Endothelial cell of umbilical vein (primary cell): ENCODE measurements at regions not wholly inside any gene's neighbourhood (a gene's known extent, or its start where the extent isn't known, plus 50 kb on each side); places are given as distances from the start of the nearest gene placed in this dataset.

Source experiments
- BruUV-seq: library from RNA; stranded (reverse); fragments of 400-500 nt; replicated peaks from 2 replicates; lab custom pipeline; 2021; lab: Mats Ljungman, UMichigan
- CTCF ChIA-PET: fragments of 300-600, 350-600 bp; sonication (Branson Sonifier 250); formaldehyde crosslinking; loops from one replicate; lab custom pipeline; 2021; ENCODE audit warnings: antibody characterized with exemption, inconsistent platforms; lab: Charles Lee
- POLR2A ChIA-PET: fragments of 300-600, 350-600 bp; sonication (Branson Sonifier 250); formaldehyde crosslinking; loops from one replicate; lab custom pipeline; 2021; ENCODE audit warnings: antibody characterized with exemption, inconsistent platforms; lab: Charles Lee
- DNase-seq: peaks from one replicate; pipeline ENCODE4 v3.0.0-alpha.2; 2011; ENCODE audit warnings: low read depth, low spot score
- FAIRE-seq: peaks from 2 replicates; lab custom pipeline; 2011; peaks lifted over from hg19 to GRCh38; lab: Jason Lieb, UNC
- H2AFZ ChIP-seq: 2 replicates; pipeline ENCODE4 v1.6.0; 2012; ENCODE audit warnings: low read depth, low read length, control low read depth, inconsistent platforms
- H3K27ac ChIP-seq: 2 replicates; pipeline ENCODE4 v1.5.1; 2011; ENCODE audit warnings: low read depth, mild to moderate bottlenecking, control low read depth, low read length, moderate library complexity; ENCODE audit not compliant: insufficient read depth
- H3K27me3 ChIP-seq, 2 experiments: 2 replicates each; pipeline versions ENCODE4 v1.6.0 to v1.6.1; 2011; ENCODE audit warnings: low read length in 2 of 2, mixed read lengths in 1 of 2; ENCODE audit not compliant: control insufficient read depth in 2 of 2, insufficient read depth in 2 of 2
- H3K36me3 ChIP-seq, 2 experiments: 2 replicates in 1 of 2; 3 replicates in 1 of 2; pipeline ENCODE4 v1.5.1; 2011; ENCODE audit warnings: low read length in 2 of 2, mild to moderate bottlenecking in 1 of 2, moderate library complexity in 1 of 2; ENCODE audit not compliant: control insufficient read depth in 2 of 2, insufficient read depth in 2 of 2; ENCODE audit errors: extremely low read depth in 1 of 2
- H3K4me1 ChIP-seq: 3 replicates; pipeline ENCODE4 v1.5.1; 2011; ENCODE audit warnings: mild to moderate bottlenecking, low read length; ENCODE audit not compliant: control insufficient read depth, insufficient read depth; ENCODE audit errors: extremely low read depth
- H3K4me2 ChIP-seq: 2 replicates; pipeline ENCODE4 v1.6.1; 2011; ENCODE audit warnings: low read length, control low read depth, mixed read lengths; ENCODE audit not compliant: insufficient read depth
- H3K4me3 ChIP-seq, 3 experiments: fragments of 200-600 bp in 1 of 3; sonication (generic), shearing (Covaris generic) in 1 of 3; replicated peaks in 1 of 3; 2 replicates each; pipeline ENCODE4 v1.5.1; 2011 to 2016; ENCODE audit warnings: control low read depth in 3 of 3, low read length in 3 of 3, mild to moderate bottlenecking in 2 of 3, inconsistent platforms in 1 of 3, low read depth in 1 of 3, moderate library complexity in 1 of 3; ENCODE audit not compliant: insufficient read depth in 1 of 3
- H3K79me2 ChIP-seq: 2 replicates; pipeline ENCODE4 v1.6.0; 2012; ENCODE audit warnings: low read length, inconsistent platforms; ENCODE audit not compliant: control insufficient read depth, insufficient read depth
- H3K9ac ChIP-seq: replicated peaks from 2 replicates; pipeline ENCODE3; 2011; ENCODE audit warnings: low read length, control low read depth; ENCODE audit not compliant: insufficient read depth; ENCODE audit errors: extremely low read depth
- H3K9me1 ChIP-seq: replicated peaks from 3 replicates; pipeline ENCODE4 v1.6.0; 2011; ENCODE audit warnings: mild to moderate bottlenecking, low read length; ENCODE audit not compliant: control insufficient read depth, insufficient read depth; ENCODE audit errors: extremely low read depth
- H3K9me3 ChIP-seq: replicated peaks from 2 replicates; pipeline ENCODE4 v1.5.1; 2012; ENCODE audit warnings: low read length, inconsistent platforms; ENCODE audit not compliant: control insufficient read depth, insufficient read depth
- H4K20me1 ChIP-seq: replicated peaks from 2 replicates; pipeline ENCODE3; 2011; ENCODE audit warnings: mild to moderate bottlenecking, low read length; ENCODE audit not compliant: control insufficient read depth, insufficient read depth; ENCODE audit errors: extremely low read depth
- EZH2 ChIP-seq: IDR thresholded peaks from 2 replicates; pipeline ENCODE4 v1.6.1; 2012; ENCODE audit warnings: borderline replicate concordance, low read depth, mild to moderate bottlenecking, moderate library complexity, low read length, inconsistent platforms; ENCODE audit not compliant: severe bottlenecking
- FOS ChIP-seq: IDR thresholded peaks from 2 replicates; pipeline ENCODE4 v1.6.1; 2011; ENCODE audit warnings: mild to moderate bottlenecking, low read length, moderate library complexity, borderline replicate concordance; ENCODE audit not compliant: insufficient read depth
- GATA2 ChIP-seq: IDR thresholded peaks from 2 replicates; pipeline ENCODE4 v1.7.0; 2011; ENCODE audit warnings: low read depth, mild to moderate bottlenecking, moderate library complexity, mixed read lengths, low read length; ENCODE audit not compliant: insufficient read length, insufficient read depth
- JUN ChIP-seq: IDR thresholded peaks from 2 replicates; pipeline ENCODE4 v1.6.1; 2011; ENCODE audit warnings: borderline replicate concordance, low read depth; ENCODE audit not compliant: insufficient read length, insufficient read depth
- MAX ChIP-seq: IDR thresholded peaks from 2 replicates; pipeline ENCODE4 v1.6.1; 2011; ENCODE audit not compliant: insufficient read depth, insufficient read length
- MYC ChIP-seq: IDR thresholded peaks from one replicate; pipeline ENCODE4 v1.6.1; 2011; ENCODE audit warnings: mild to moderate bottlenecking, low read depth, low read length
- POLR2A ChIP-seq: IDR thresholded peaks from 2 replicates; pipeline ENCODE4 v1.6.1; 2012; ENCODE audit warnings: low read depth, mild to moderate bottlenecking, control low read depth, low read length
- POLR2AphosphoS5 ChIP-seq: IDR thresholded peaks from 2 replicates; pipeline ENCODE4 v1.6.1; 2012; ENCODE audit warnings: low read depth, mild to moderate bottlenecking, control low read depth, low read length, moderate library complexity; ENCODE audit not compliant: insufficient read depth
- dilution Hi-C: fragments of 300-500 bp; cut with MboI; formaldehyde crosslinking; loops from one replicate; pipeline ENCODE4 v1.15.0; 2019; ENCODE audit warnings: low sequenced_read_pairs; ENCODE audit not compliant: extremely low pct_ligation_motif_present
- intact Hi-C: fragments of 100-400 bp; cut with micrococcal nuclease; formaldehyde crosslinking; loops from one replicate; pipeline ENCODE4 v1.10.0; 2022
- TF ChIP-seq, protein P1 (sequence below), 2 donors: IDR thresholded peaks; 1 replicate in 1 of 2; 2 replicates in 1 of 2; pipeline ENCODE4 v1.5.1; 2011; ENCODE audit warnings: low read length in 2 of 2, mild to moderate bottlenecking in 2 of 2, moderate library complexity in 2 of 2, control low read depth in 1 of 2, inconsistent platforms in 1 of 2, low read depth in 1 of 2; ENCODE audit not compliant: insufficient read depth in 1 of 2; ENCODE audit errors: extremely low read depth in 1 of 2

DNA sequence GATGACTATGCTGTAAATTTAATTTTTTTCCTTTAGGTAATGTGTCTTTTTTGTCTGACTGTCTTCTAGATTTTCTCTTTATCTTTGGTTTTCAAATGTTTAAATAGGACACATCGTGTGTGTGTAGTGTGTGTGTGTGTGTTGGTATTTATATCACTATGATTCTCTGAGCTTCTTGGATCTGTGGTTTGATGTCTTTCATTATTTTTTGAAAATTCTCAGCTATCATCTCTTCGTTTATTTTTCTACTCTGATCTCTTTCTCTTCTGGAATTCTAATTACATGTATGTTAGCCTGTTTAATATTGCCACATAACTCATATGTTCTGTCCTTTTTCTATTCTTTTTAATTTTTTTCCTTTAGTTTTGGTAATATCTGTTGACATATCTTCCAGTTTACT is 73.5 kb upstream of the OR10AD1 start:
- H3K9me3 ChIP-seq = no peaks in the 10 kb centered on the region
- DNase-seq = no peak

More for the DNA sequence above, 73.5 kb upstream of the OR10AD1 start:
- no peak for FAIRE-seq
- Histone ChIP-seq H3K4me3 (no peak overlapping the region), H3K27ac (no peak overlapping the region), H3K9me1 (no peaks in the 10 kb centered on the region), H4K20me1 (no peaks in the 10 kb centered on the region), H3K9ac (no peak overlapping the region), H3K79me2 (no peaks in the 10 kb centered on the region), H3K36me3 (no peaks in the 10 kb centered on the region), H3K4me2 (no peak overlapping the region), H2AFZ (no peak overlapping the region), H3K4me1 (no peaks in the 10 kb centered on the region), H3K27me3 (peaks cover 4 to 6% of the 10 kb centered on the region in 2 experiments)
- dilution Hi-C loops (no loop called here), intact Hi-C loops (no loop called here)
- CTCF ChIA-PET = no interaction called here
- TF ChIP-seq EZH2 = no peak
- TF ChIP-seq POLR2A = no peak
- no peak for TF ChIP-seq MYC
- TF ChIP-seq, protein P1, sequence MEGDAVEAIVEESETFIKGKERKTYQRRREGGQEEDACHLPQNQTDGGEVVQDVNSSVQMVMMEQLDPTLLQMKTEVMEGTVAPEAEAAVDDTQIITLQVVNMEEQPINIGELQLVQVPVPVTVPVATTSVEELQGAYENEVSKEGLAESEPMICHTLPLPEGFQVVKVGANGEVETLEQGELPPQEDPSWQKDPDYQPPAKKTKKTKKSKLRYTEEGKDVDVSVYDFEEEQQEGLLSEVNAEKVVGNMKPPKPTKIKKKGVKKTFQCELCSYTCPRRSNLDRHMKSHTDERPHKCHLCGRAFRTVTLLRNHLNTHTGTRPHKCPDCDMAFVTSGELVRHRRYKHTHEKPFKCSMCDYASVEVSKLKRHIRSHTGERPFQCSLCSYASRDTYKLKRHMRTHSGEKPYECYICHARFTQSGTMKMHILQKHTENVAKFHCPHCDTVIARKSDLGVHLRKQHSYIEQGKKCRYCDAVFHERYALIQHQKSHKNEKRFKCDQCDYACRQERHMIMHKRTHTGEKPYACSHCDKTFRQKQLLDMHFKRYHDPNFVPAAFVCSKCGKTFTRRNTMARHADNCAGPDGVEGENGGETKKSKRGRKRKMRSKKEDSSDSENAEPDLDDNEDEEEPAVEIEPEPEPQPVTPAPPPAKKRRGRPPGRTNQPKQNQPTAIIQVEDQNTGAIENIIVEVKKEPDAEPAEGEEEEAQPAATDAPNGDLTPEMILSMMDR (IDR thresholded peaks at IDR 0.05; ENCODE audit: extremely low read depth in 1 of 2, insufficient read depth in 1 of 2, low read depth in 1 of 2, low read length in 2 of 2) = no peak
- TF ChIP-seq MAX = no peak
- TF ChIP-seq JUN = no peak
- no peak for TF ChIP-seq FOS
- no peak for TF ChIP-seq GATA2
- TF ChIP-seq POLR2AphosphoS5 = no peak
- no TSS peak for BruUV-seq
- POLR2A ChIA-PET = no interaction called here
